ENCODE measurements at regions not wholly inside any gene's neighbourhood (a gene's known extent, or its start where the extent isn't known, plus 50 kb on each side); places are given as distances from the start of the nearest gene placed in this dataset.

GRCh38 chr11:11760838-11761237 is 80.9 kb upstream of the USP47 start:
- TF ChIP-seq POLR2AphosphoS5 (IDR thresholded peaks at IDR 0.05; ENCODE audit: low read depth, low read length) (no peak), TAF1 (IDR thresholded peaks at IDR 0.05; ENCODE audit: borderline replicate concordance, insufficient read depth, low read length) (no peak), SIN3A (IDR thresholded peaks at IDR 0.05; ENCODE audit: borderline replicate concordance, insufficient read depth, low read length) (no peak), FOXP2 (optimal IDR thresholded peaks at IDR 0.05; ENCODE audit: borderline replicate concordance, extremely low read depth, extremely low read length, insufficient read depth) (no peak)
- TF ChIP-seq, protein P1, sequence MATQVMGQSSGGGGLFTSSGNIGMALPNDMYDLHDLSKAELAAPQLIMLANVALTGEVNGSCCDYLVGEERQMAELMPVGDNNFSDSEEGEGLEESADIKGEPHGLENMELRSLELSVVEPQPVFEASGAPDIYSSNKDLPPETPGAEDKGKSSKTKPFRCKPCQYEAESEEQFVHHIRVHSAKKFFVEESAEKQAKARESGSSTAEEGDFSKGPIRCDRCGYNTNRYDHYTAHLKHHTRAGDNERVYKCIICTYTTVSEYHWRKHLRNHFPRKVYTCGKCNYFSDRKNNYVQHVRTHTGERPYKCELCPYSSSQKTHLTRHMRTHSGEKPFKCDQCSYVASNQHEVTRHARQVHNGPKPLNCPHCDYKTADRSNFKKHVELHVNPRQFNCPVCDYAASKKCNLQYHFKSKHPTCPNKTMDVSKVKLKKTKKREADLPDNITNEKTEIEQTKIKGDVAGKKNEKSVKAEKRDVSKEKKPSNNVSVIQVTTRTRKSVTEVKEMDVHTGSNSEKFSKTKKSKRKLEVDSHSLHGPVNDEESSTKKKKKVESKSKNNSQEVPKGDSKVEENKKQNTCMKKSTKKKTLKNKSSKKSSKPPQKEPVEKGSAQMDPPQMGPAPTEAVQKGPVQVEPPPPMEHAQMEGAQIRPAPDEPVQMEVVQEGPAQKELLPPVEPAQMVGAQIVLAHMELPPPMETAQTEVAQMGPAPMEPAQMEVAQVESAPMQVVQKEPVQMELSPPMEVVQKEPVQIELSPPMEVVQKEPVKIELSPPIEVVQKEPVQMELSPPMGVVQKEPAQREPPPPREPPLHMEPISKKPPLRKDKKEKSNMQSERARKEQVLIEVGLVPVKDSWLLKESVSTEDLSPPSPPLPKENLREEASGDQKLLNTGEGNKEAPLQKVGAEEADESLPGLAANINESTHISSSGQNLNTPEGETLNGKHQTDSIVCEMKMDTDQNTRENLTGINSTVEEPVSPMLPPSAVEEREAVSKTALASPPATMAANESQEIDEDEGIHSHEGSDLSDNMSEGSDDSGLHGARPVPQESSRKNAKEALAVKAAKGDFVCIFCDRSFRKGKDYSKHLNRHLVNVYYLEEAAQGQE (IDR thresholded peaks at IDR 0.05; ENCODE audit: insufficient read depth in 1 of 2, low read depth in 2 of 2, low read length in 2 of 2), result no peak
